PFSK-1 (cell line): ENCODE measurements at regions not wholly inside any gene's neighbourhood (a gene's known extent, or its start where the extent isn't known, plus 50 kb on each side); places are given as distances from the start of the nearest gene placed in this dataset.

Experiments
- FOXP2 ChIP-seq: optimal IDR thresholded peaks from 2 replicates; pipeline ENCODE3; 2011; ENCODE audit warnings: borderline replicate concordance, control low read depth, inconsistent platforms; ENCODE audit not compliant: insufficient read depth; ENCODE audit errors: extremely low read length, extremely low read depth
- POLR2AphosphoS5 ChIP-seq: IDR thresholded peaks from 2 replicates; pipeline ENCODE4 v1.6.1; 2012; ENCODE audit warnings: low read depth, mild to moderate bottlenecking, control low read depth, low read length, moderate library complexity
- REST ChIP-seq, 2 experiments: IDR thresholded peaks; 2 replicates each; pipeline versions ENCODE4 v1.6.1 to v1.8.0; 2011 to 2012; ENCODE audit warnings: low read depth in 2 of 2, low read length in 2 of 2, control low read depth in 1 of 2, inconsistent platforms in 1 of 2, mild to moderate bottlenecking in 1 of 2, moderate library complexity in 1 of 2; ENCODE audit not compliant: insufficient read depth in 1 of 2
- SIN3A ChIP-seq: IDR thresholded peaks from 2 replicates; pipeline ENCODE4 v1.6.1; 2012; ENCODE audit warnings: mild to moderate bottlenecking, low read length, moderate library complexity, borderline replicate concordance; ENCODE audit not compliant: insufficient read depth
- TAF1 ChIP-seq: IDR thresholded peaks from 2 replicates; pipeline ENCODE4 v1.6.1; 2012; ENCODE audit warnings: low read length, control low read depth, borderline replicate concordance; ENCODE audit not compliant: insufficient read depth

GRCh38 chr3:19093084-19093483, 55.2 kb upstream of the KCNH8 start:
- TF ChIP-seq POLR2AphosphoS5: no peak
- no peak for TF ChIP-seq REST (IDR thresholded peaks at IDR 0.05; ENCODE audit: insufficient read depth in 1 of 2, low read depth in 2 of 2, low read length in 2 of 2)
- TF ChIP-seq FOXP2: no peak

GRCh38 chr3:19077388-19077787, 70.9 kb upstream of the KCNH8 start:
- TF ChIP-seq TAF1 (no peak), FOXP2 (no peak), POLR2AphosphoS5 (no peak), SIN3A (no peak), REST (IDR thresholded peaks at IDR 0.05; ENCODE audit: insufficient read depth in 1 of 2, low read depth in 2 of 2, low read length in 2 of 2) (no peak)

GRCh38 chr3:19075037-19075436, 73.3 kb upstream of the KCNH8 start:
- TF ChIP-seq FOXP2 (no peak), SIN3A (no peak), TAF1 (no peak), POLR2AphosphoS5 (no peak), REST (IDR thresholded peaks at IDR 0.05; ENCODE audit: insufficient read depth in 1 of 2, low read depth in 2 of 2, low read length in 2 of 2) (no peak)

- TF ChIP-seq TAF1: no peak
- TF ChIP-seq POLR2AphosphoS5: no peak
- TF ChIP-seq SIN3A: no peak
These were observed 73.9 kb upstream of the KCNH8 start for GRCh38 chr3:19074257-19074900.

- TF ChIP-seq FOXP2 (no peak), POLR2AphosphoS5 (no peak), REST (IDR thresholded peaks at IDR 0.05; ENCODE audit: insufficient read depth in 1 of 2, low read depth in 2 of 2, low read length in 2 of 2) (no peak), TAF1 (no peak), SIN3A (no peak)
These were observed 74.8 kb upstream of the KCNH8 start for GRCh38 chr3:19073341-19074105.
